COLO829 (cell line): ENCODE measurements at regions not wholly inside any gene's neighbourhood (a gene's known extent, or its start where the extent isn't known, plus 50 kb on each side); places are given as distances from the start of the nearest gene placed in this dataset.
"Not testable (repeated sequence)": the region's sequence is repeated elsewhere in the genome, so short reads cannot be mapped to it uniquely, and the experiment has no call there.

Source experiments
- DNase-seq: peaks from one replicate; pipeline ENCODE4 v3.0.0; 2012; ENCODE audit warnings: low spot score

- no peak for DNase-seq
These were observed 465.7 kb downstream of the FBXO15 start for GRCh38 chr18:73681912-73682311.

GRCh38 chr18:73681398-73681797 is 466.2 kb downstream of the FBXO15 start:
- DNase-seq: no peak

- DNase-seq: no peak
These were observed 467.5 kb downstream of the FBXO15 start for GRCh38 chr18:73679941-73680712.

GRCh38 chr18:73677450-73677849 is 470.2 kb downstream of the FBXO15 start:
- DNase-seq: no peak

- no peak for DNase-seq
These were observed 473.3 kb downstream of the FBXO15 start for GRCh38 chr18:73674125-73674865.

GRCh38 chr18:73671480-73671879 is 476.2 kb downstream of the FBXO15 start:
- not testable (repeated sequence) for DNase-seq

- DNase-seq: no peak
These were observed 477.1 kb downstream of the FBXO15 start for GRCh38 chr18:73670524-73670923.

GRCh38 chr18:73670039-73670438 is 477.6 kb downstream of the FBXO15 start:
- DNase-seq: no peak

- no peak for DNase-seq
These were observed 478.3 kb downstream of the FBXO15 start for GRCh38 chr18:73669297-73669696.

- no peak for DNase-seq
These were observed 479.6 kb downstream of the FBXO15 start for GRCh38 chr18:73668051-73668450.

GRCh38 chr18:73666772-73667171 is 480.9 kb downstream of the FBXO15 start:
- DNase-seq: no peak

GRCh38 chr18:73664896-73665295 is 482.7 kb downstream of the FBXO15 start:
- no peak for DNase-seq

- DNase-seq: no peak
These were observed 484.1 kb downstream of the FBXO15 start for GRCh38 chr18:73663581-73663980.

GRCh38 chr18:73662421-73662820 is 485.2 kb downstream of the FBXO15 start:
- no peak for DNase-seq

- no peak for DNase-seq
These were observed 486.4 kb downstream of the FBXO15 start for GRCh38 chr18:73660931-73661856.

- DNase-seq: no peak
These were observed 490.9 kb downstream of the FBXO15 start for GRCh38 chr18:73656691-73657090.

- DNase-seq: no peak
These were observed 493.8 kb downstream of the FBXO15 start for GRCh38 chr18:73653827-73654226.

- DNase-seq: no peak
These were observed 494.4 kb downstream of the FBXO15 start for GRCh38 chr18:73653251-73653650.

- no peak for DNase-seq
These were observed 500.2 kb downstream of the FBXO15 start for GRCh38 chr18:73647391-73647790.

GRCh38 chr18:73646772-73647171 is 500.9 kb downstream of the FBXO15 start:
- DNase-seq: no peak

GRCh38 chr18:73646196-73646595 is 501.4 kb downstream of the FBXO15 start:
- DNase-seq: no peak

GRCh38 chr18:73645160-73645715 is 502.4 kb downstream of the FBXO15 start:
- DNase-seq: no peak
